WTC11 (cell line): ENCODE measurements at regions not wholly inside any gene's neighbourhood (a gene's known extent, or its start where the extent isn't known, plus 50 kb on each side); places are given as distances from the start of the nearest gene placed in this dataset.

Experiments
- ATAC-seq: fragments of 200-7000 bp; cut with Tn5 transposase; 2 replicates; pipeline ENCODE4 v1.10.0; 2021; ENCODE audit warnings: mild to moderate bottlenecking, moderate library complexity
- CTCF ChIA-PET: fragments of 300-600 bp; sonication (Branson Sonifier 250); formaldehyde crosslinking; loops from one replicate; lab custom pipeline; 2021; ENCODE audit warnings: antibody characterized with exemption; lab: Charles Lee
- POLR2A ChIA-PET: fragments of 350-600 bp; sonication (Branson Sonifier 250); formaldehyde crosslinking; loops from one replicate; lab custom pipeline; 2021; ENCODE audit warnings: antibody characterized with exemption; lab: Charles Lee
- DNase-seq: peaks from one replicate; pipeline ENCODE4 v3.0.0; 2021; ENCODE audit warnings: low spot score
- H3K27ac Mint-ChIP-seq: 2 replicates; pipeline ENCODE4 v1.8.0; 2021; ENCODE audit warnings: mixed read lengths
- H3K27me3 Mint-ChIP-seq: 2 replicates; pipeline ENCODE4 v1.8.0; 2021; ENCODE audit warnings: low read depth, mild to moderate bottlenecking, moderate library complexity, mixed read lengths
- H3K36me3 Mint-ChIP-seq: 2 replicates; pipeline ENCODE4 v1.8.0; 2021; ENCODE audit warnings: mixed read lengths
- H3K4me1 Mint-ChIP-seq: 2 replicates; pipeline ENCODE4 v1.8.0; 2022; ENCODE audit warnings: mixed read lengths
- H3K4me3 Mint-ChIP-seq: 2 replicates; pipeline ENCODE4 v1.8.0; 2021; ENCODE audit warnings: mild to moderate bottlenecking, moderate library complexity, mixed read lengths
- H3K9me3 Mint-ChIP-seq: 2 replicates; pipeline ENCODE4 v1.8.0; 2021; ENCODE audit warnings: mixed read lengths
- ATF1 ChIP-seq: sonication (generic); formaldehyde crosslinking; IDR thresholded peaks from 2 replicates; pipeline ENCODE4 v1.8.1; 2023; ENCODE audit warnings: mild to moderate bottlenecking, moderate library complexity, missing genetic modification reagents
- ELF4 ChIP-seq: sonication (generic); formaldehyde crosslinking; IDR thresholded peaks from 2 replicates; pipeline ENCODE4 v1.8.1; 2022; ENCODE audit warnings: low read depth, mild to moderate bottlenecking, moderate library complexity, missing genetic modification reagents
- ETV6 ChIP-seq: sonication (generic); formaldehyde crosslinking; IDR thresholded peaks from 2 replicates; pipeline ENCODE4 v1.8.1; 2022; ENCODE audit warnings: mild to moderate bottlenecking, missing genetic modification reagents
- NFATC4 ChIP-seq: fragments of 250-450 bp; sonication (Bioruptor Pico); IDR thresholded peaks from 2 replicates; pipeline ENCODE4 v1.9.0; 2021; ENCODE audit warnings: mild to moderate bottlenecking
- NFYB ChIP-seq: sonication (generic); formaldehyde crosslinking; conservative IDR thresholded peaks from 2 replicates; pipeline ENCODE4 v1.8.0; 2022; ENCODE audit warnings: low read depth, missing genetic modification reagents
- SMAD4 ChIP-seq: sonication (generic); formaldehyde crosslinking; IDR thresholded peaks from 2 replicates; pipeline ENCODE4 v1.8.0; 2022; ENCODE audit warnings: mild to moderate bottlenecking, missing genetic modification reagents
- SP1 ChIP-seq: sonication (generic); formaldehyde crosslinking; conservative IDR thresholded peaks from 2 replicates; pipeline ENCODE4 v1.8.1; 2022; ENCODE audit warnings: missing genetic modification reagents
- TCF7 ChIP-seq: sonication (generic); formaldehyde crosslinking; IDR thresholded peaks from 2 replicates; pipeline ENCODE4 v1.8.0; 2022; ENCODE audit warnings: mild to moderate bottlenecking, low read depth, missing genetic modification reagents, moderate library complexity
- TEAD1 ChIP-seq: sonication (generic); formaldehyde crosslinking; IDR thresholded peaks from 2 replicates; pipeline ENCODE4 v1.8.0; 2022; ENCODE audit warnings: mild to moderate bottlenecking, missing genetic modification reagents
- TEAD4 ChIP-seq: sonication (generic); formaldehyde crosslinking; IDR thresholded peaks from 2 replicates; pipeline ENCODE4 v1.8.0; 2022; ENCODE audit warnings: mild to moderate bottlenecking, missing genetic modification reagents
- ZNF138 ChIP-seq: sonication (generic); formaldehyde crosslinking; conservative IDR thresholded peaks from 2 replicates; pipeline ENCODE4 v1.8.1; 2022; ENCODE audit warnings: mild to moderate bottlenecking, moderate library complexity, missing genetic modification reagents
- ZNF671 ChIP-seq: fragments of 250-450 bp; sonication (Bioruptor Pico); IDR thresholded peaks from 2 replicates; pipeline ENCODE4 v1.8.0; 2021; ENCODE audit warnings: mild to moderate bottlenecking
- TF ChIP-seq, protein P1 (sequence below): fragments of 250-450 bp; sonication (Bioruptor Pico); IDR thresholded peaks from 2 replicates; pipeline ENCODE4 v1.9.0; 2021; ENCODE audit warnings: mild to moderate bottlenecking
- TF ChIP-seq, protein P2 (sequence below): sonication (generic); formaldehyde crosslinking; IDR thresholded peaks from 2 replicates; pipeline ENCODE4 v1.8.1; 2022; ENCODE audit warnings: low read depth, mild to moderate bottlenecking, moderate library complexity, missing genetic modification reagents, borderline replicate concordance
- TF ChIP-seq, protein P3 (sequence below): fragments of 250-450 bp; sonication (Bioruptor Pico); IDR thresholded peaks from 2 replicates; pipeline ENCODE4 v1.9.0; 2021; ENCODE audit warnings: mild to moderate bottlenecking, borderline replicate concordance
- TF ChIP-seq, protein P4 (sequence below): sonication (generic); formaldehyde crosslinking; conservative IDR thresholded peaks from 2 replicates; pipeline ENCODE4 v1.8.1; 2023; ENCODE audit warnings: mild to moderate bottlenecking, low read depth, missing genetic modification reagents, moderate library complexity

DNA sequence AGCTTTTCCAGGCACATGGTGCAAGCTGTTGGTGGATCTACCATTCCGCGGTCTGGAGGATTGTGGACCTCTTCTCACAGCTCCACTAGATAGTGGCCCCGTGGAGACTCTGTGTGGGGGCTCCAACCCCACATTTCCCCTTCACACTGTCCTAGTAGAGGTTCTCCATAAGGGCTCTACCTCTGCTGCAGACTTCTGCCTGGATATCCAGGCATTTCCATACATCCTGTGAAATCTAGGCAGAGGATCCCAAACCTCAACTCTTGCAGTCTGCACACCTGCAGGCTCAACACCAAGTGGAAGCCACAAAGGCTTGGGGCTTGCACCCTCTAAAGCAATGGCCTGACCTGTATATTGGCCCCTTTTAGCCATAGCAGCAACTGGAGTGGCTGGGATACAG lies 283.4 kb upstream of the KLF4 start (continued):
- TF ChIP-seq, protein P1, sequence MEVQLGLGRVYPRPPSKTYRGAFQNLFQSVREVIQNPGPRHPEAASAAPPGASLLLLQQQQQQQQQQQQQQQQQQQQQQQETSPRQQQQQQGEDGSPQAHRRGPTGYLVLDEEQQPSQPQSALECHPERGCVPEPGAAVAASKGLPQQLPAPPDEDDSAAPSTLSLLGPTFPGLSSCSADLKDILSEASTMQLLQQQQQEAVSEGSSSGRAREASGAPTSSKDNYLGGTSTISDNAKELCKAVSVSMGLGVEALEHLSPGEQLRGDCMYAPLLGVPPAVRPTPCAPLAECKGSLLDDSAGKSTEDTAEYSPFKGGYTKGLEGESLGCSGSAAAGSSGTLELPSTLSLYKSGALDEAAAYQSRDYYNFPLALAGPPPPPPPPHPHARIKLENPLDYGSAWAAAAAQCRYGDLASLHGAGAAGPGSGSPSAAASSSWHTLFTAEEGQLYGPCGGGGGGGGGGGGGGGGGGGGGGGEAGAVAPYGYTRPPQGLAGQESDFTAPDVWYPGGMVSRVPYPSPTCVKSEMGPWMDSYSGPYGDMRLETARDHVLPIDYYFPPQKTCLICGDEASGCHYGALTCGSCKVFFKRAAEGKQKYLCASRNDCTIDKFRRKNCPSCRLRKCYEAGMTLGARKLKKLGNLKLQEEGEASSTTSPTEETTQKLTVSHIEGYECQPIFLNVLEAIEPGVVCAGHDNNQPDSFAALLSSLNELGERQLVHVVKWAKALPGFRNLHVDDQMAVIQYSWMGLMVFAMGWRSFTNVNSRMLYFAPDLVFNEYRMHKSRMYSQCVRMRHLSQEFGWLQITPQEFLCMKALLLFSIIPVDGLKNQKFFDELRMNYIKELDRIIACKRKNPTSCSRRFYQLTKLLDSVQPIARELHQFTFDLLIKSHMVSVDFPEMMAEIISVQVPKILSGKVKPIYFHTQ (CRISPR knock-in tag), result no peak
- TF ChIP-seq SP1 (CRISPR knock-in tag), result no peak
- no peak for TF ChIP-seq TEAD1 (CRISPR knock-in tag)
- TF ChIP-seq ATF1 (CRISPR knock-in tag), result no peak
- TF ChIP-seq TEAD4 (CRISPR knock-in tag), result no peak
- no peak for TF ChIP-seq SMAD4
- TF ChIP-seq ETV6 (CRISPR knock-in tag), result no peak
- TF ChIP-seq, protein P2, sequence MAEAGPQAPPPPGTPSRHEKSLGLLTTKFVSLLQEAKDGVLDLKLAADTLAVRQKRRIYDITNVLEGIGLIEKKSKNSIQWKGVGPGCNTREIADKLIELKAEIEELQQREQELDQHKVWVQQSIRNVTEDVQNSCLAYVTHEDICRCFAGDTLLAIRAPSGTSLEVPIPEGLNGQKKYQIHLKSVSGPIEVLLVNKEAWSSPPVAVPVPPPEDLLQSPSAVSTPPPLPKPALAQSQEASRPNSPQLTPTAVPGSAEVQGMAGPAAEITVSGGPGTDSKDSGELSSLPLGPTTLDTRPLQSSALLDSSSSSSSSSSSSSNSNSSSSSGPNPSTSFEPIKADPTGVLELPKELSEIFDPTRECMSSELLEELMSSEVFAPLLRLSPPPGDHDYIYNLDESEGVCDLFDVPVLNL (CRISPR knock-in tag), result no peak
- no peak for TF ChIP-seq NFYB (CRISPR knock-in tag)
- TF ChIP-seq, protein P3, sequence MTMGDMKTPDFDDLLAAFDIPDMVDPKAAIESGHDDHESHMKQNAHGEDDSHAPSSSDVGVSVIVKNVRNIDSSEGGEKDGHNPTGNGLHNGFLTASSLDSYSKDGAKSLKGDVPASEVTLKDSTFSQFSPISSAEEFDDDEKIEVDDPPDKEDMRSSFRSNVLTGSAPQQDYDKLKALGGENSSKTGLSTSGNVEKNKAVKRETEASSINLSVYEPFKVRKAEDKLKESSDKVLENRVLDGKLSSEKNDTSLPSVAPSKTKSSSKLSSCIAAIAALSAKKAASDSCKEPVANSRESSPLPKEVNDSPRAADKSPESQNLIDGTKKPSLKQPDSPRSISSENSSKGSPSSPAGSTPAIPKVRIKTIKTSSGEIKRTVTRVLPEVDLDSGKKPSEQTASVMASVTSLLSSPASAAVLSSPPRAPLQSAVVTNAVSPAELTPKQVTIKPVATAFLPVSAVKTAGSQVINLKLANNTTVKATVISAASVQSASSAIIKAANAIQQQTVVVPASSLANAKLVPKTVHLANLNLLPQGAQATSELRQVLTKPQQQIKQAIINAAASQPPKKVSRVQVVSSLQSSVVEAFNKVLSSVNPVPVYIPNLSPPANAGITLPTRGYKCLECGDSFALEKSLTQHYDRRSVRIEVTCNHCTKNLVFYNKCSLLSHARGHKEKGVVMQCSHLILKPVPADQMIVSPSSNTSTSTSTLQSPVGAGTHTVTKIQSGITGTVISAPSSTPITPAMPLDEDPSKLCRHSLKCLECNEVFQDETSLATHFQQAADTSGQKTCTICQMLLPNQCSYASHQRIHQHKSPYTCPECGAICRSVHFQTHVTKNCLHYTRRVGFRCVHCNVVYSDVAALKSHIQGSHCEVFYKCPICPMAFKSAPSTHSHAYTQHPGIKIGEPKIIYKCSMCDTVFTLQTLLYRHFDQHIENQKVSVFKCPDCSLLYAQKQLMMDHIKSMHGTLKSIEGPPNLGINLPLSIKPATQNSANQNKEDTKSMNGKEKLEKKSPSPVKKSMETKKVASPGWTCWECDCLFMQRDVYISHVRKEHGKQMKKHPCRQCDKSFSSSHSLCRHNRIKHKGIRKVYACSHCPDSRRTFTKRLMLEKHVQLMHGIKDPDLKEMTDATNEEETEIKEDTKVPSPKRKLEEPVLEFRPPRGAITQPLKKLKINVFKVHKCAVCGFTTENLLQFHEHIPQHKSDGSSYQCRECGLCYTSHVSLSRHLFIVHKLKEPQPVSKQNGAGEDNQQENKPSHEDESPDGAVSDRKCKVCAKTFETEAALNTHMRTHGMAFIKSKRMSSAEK (CRISPR knock-in tag), result no peak
- TF ChIP-seq ELF4 (CRISPR knock-in tag), result no peak

DNA sequence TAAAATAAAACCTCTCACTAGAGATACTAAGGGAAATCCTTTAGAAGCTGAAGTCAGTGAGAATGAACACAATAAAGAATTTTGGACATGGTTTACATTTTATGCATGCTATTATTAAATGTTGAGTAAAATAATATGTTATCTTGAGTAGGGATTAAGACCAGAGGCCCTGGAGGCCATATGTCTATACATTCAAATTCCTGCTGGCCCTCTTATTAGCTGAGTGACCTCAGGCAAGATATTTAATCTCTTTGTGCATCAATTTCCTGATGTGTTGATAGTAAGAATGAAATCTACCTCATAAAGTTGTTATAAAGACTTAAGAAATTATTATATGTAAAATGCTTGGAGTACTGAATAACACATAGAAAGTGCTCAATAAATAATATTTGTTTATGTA lies 281.1 kb upstream of the KLF4 start:
- CTCF ChIA-PET, result interaction anchor here (0.6 kb wide), 1 partner anchor 163 kb away, joined by 3 read pairs; no protein-coding TSS in a partner anchor
- no peaks in the 10 kb centered on the region for H3K27me3 Mint-ChIP-seq

More for the DNA sequence above, 281.1 kb upstream of the KLF4 start:
- no peak for ATAC-seq
- peaks cover 36% of the 10 kb centered on the region for H3K9me3 Mint-ChIP-seq
- DNase-seq, result no peak
- TF ChIP-seq, protein P4, sequence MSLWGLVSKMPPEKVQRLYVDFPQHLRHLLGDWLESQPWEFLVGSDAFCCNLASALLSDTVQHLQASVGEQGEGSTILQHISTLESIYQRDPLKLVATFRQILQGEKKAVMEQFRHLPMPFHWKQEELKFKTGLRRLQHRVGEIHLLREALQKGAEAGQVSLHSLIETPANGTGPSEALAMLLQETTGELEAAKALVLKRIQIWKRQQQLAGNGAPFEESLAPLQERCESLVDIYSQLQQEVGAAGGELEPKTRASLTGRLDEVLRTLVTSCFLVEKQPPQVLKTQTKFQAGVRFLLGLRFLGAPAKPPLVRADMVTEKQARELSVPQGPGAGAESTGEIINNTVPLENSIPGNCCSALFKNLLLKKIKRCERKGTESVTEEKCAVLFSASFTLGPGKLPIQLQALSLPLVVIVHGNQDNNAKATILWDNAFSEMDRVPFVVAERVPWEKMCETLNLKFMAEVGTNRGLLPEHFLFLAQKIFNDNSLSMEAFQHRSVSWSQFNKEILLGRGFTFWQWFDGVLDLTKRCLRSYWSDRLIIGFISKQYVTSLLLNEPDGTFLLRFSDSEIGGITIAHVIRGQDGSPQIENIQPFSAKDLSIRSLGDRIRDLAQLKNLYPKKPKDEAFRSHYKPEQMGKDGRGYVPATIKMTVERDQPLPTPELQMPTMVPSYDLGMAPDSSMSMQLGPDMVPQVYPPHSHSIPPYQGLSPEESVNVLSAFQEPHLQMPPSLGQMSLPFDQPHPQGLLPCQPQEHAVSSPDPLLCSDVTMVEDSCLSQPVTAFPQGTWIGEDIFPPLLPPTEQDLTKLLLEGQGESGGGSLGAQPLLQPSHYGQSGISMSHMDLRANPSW (CRISPR knock-in tag), result no peak
- TF ChIP-seq NFATC4 (CRISPR knock-in tag) (no peak), TCF7 (CRISPR knock-in tag) (no peak), ZNF671 (CRISPR knock-in tag) (no peak), ZNF138 (CRISPR knock-in tag) (no peak)
- H3K36me3 Mint-ChIP-seq, result peaks cover 28% of the 10 kb centered on the region
- no peak overlapping the region for H3K27ac Mint-ChIP-seq
- H3K4me3 Mint-ChIP-seq, result no peak overlapping the region
- H3K4me1 Mint-ChIP-seq, result no peaks in the 10 kb centered on the region
- POLR2A ChIA-PET, result no interaction called here
